ENCODE measurements at regions not wholly inside any gene's neighbourhood (a gene's known extent, or its start where the extent isn't known, plus 50 kb on each side); places are given as distances from the start of the nearest gene placed in this dataset.

DNA sequence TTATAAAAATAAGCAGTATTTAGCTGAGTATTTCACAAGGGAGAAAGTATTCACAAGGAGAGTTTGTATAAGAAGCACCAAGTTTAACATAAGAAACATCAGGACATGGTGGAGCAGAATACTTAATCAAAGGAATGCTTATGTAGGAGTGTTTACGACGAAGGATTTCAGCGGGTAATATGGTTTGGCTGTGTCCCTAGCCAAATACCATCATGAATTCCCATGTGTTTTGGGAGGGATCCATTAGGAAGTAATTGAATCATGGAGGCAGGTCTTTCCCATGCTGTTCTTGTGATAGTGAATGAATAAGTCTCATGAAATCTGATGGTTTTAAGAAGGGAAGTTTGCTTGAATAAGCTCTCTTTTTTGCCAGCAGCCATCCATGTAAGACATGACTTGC is 1099.1 kb upstream of the ADGRB3 start:
- Mint-ChIP-seq H3K36me3 (ENCODE audit: insufficient read depth, unreplicated experiment) (no peaks in the 10 kb centered on the region), H3K9me3 (ENCODE audit: low read depth, unreplicated experiment) (peaks cover 12% of the 10 kb centered on the region), H3K27ac (ENCODE audit: unreplicated experiment) (no peak overlapping the region), H3K27me3 (ENCODE audit: unreplicated experiment) (no peaks in the 10 kb centered on the region), H3K4me1 (ENCODE audit: low read depth, unreplicated experiment) (no peaks in the 10 kb centered on the region), H3K4me3 (ENCODE audit: low read depth, unreplicated experiment) (no peak overlapping the region)
- BruUV-seq (replicated peaks): no TSS peak
- TF ChIP-seq CTCF (IDR thresholded peaks at IDR 0.05; ENCODE audit: unreplicated experiment): no peak
- CTCF ChIA-PET: no interaction called here
- no peak for DNase-seq
- intact Hi-C loops (cut with micrococcal nuclease; ENCODE audit: unreplicated experiment): no loop called here

DNA sequence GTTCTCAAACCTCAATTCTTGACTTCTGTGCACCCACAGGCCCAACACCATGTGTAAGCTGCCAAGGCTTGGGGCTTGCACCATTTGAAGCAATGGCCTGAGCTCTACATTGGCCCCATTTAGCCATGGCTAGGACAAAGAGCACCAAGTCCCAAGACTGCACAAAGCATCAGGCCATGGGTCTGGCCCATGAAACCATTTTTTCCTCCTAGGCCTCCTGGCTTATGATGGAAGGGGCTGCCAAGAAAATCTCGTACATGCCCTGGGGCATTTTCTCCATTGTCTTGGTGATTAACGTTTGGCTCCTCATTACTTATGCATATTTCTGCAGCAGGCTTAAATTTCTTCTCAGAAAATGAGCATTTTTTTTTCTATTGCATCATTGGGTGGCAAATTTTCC is 1128.7 kb upstream of the ADGRB3 start:
- peaks cover 5% of the 10 kb centered on the region for H3K9me3 Mint-ChIP-seq (ENCODE audit: low read depth, unreplicated experiment)
- no peaks in the 10 kb centered on the region for H3K36me3 Mint-ChIP-seq (ENCODE audit: insufficient read depth, unreplicated experiment)
- TF ChIP-seq CTCF (IDR thresholded peaks at IDR 0.05; ENCODE audit: unreplicated experiment): no peak
- BruUV-seq (replicated peaks): no TSS peak
- H3K4me3 Mint-ChIP-seq (ENCODE audit: low read depth, unreplicated experiment): no peak overlapping the region
- CTCF ChIA-PET: no interaction called here
- no peaks in the 10 kb centered on the region for H3K4me1 Mint-ChIP-seq (ENCODE audit: low read depth, unreplicated experiment)
- intact Hi-C loops (cut with micrococcal nuclease; ENCODE audit: unreplicated experiment): no loop called here
- DNase-seq: no peak
- H3K27ac Mint-ChIP-seq (ENCODE audit: unreplicated experiment): no peak overlapping the region
- no peaks in the 10 kb centered on the region for H3K27me3 Mint-ChIP-seq (ENCODE audit: unreplicated experiment)

DNA sequence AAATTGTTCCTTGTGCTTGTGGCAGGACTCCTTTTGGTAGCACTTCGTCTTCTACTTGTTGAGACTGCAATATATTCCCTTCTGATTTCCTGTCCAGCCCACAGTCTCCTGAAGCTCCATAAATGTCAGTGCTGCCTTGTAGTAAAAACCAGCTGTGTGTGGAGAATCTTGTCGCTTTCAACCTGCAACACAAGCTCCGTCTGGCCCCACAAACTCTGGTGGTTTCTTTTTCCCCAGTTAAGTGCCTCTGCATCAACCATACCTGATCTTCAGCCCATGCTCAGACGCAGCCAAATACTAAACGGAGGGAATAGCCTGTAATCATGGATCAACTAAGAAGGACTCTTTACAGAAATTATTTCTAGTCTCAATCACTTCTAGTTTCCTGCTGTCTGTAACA is 1133.3 kb upstream of the ADGRB3 start:
- CTCF ChIA-PET: no interaction called here
- BruUV-seq (replicated peaks): no TSS peak
- intact Hi-C loops (cut with micrococcal nuclease; ENCODE audit: unreplicated experiment): no loop called here
- Mint-ChIP-seq H3K27me3 (ENCODE audit: unreplicated experiment) (no peaks in the 10 kb centered on the region), H3K9me3 (ENCODE audit: low read depth, unreplicated experiment) (peaks cover 9% of the 10 kb centered on the region), H3K36me3 (ENCODE audit: insufficient read depth, unreplicated experiment) (no peaks in the 10 kb centered on the region), H3K27ac (ENCODE audit: unreplicated experiment) (no peak overlapping the region), H3K4me3 (ENCODE audit: low read depth, unreplicated experiment) (no peak overlapping the region), H3K4me1 (ENCODE audit: low read depth, unreplicated experiment) (no peaks in the 10 kb centered on the region)
- no peak for DNase-seq
- TF ChIP-seq CTCF (IDR thresholded peaks at IDR 0.05; ENCODE audit: unreplicated experiment): no peak

- Mint-ChIP-seq H3K27me3 (ENCODE audit: unreplicated experiment) (no peaks in the 10 kb centered on the region), H3K9me3 (ENCODE audit: low read depth, unreplicated experiment) (peaks cover 12% of the 10 kb centered on the region), H3K4me1 (ENCODE audit: low read depth, unreplicated experiment) (no peaks in the 10 kb centered on the region), H3K27ac (ENCODE audit: unreplicated experiment) (no peak overlapping the region), H3K4me3 (ENCODE audit: low read depth, unreplicated experiment) (no peak overlapping the region), H3K36me3 (ENCODE audit: insufficient read depth, unreplicated experiment) (no peaks in the 10 kb centered on the region)
- DNase-seq: no peak
- BruUV-seq (replicated peaks): no TSS peak
- intact Hi-C loops (cut with micrococcal nuclease; ENCODE audit: unreplicated experiment): no loop called here
- CTCF ChIA-PET: no interaction called here
- TF ChIP-seq CTCF (IDR thresholded peaks at IDR 0.05; ENCODE audit: unreplicated experiment): no peak
Measured at GRCh38 chr6:67497749-67498148, 1137.3 kb upstream of the ADGRB3 start.

DNA sequence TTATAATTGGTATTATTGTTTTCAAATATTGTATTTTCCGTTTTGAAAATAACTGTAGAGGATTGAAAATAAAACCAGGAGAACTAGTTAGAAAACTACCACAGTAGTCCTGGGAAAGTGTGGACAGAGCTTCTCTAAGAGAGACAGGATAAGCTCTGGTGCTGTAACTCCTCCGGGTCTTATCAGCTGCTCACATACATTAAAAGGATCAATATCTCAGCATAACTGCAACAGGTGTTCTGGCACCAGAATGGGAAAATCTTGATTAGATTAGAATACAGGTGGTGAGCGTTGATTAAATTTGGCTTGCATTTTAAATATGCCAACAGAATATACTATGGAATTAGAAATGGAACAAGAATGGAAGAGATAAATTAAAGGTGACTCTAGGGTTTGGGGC is 1138.9 kb upstream of the ADGRB3 start:
- Mint-ChIP-seq H3K9me3 (ENCODE audit: low read depth, unreplicated experiment) (peaks cover 16% of the 10 kb centered on the region), H3K27ac (ENCODE audit: unreplicated experiment) (no peak overlapping the region), H3K4me1 (ENCODE audit: low read depth, unreplicated experiment) (no peaks in the 10 kb centered on the region), H3K36me3 (ENCODE audit: insufficient read depth, unreplicated experiment) (no peaks in the 10 kb centered on the region), H3K27me3 (ENCODE audit: unreplicated experiment) (no peaks in the 10 kb centered on the region), H3K4me3 (ENCODE audit: low read depth, unreplicated experiment) (no peak overlapping the region)
- no peak for TF ChIP-seq CTCF (IDR thresholded peaks at IDR 0.05; ENCODE audit: unreplicated experiment)
- DNase-seq: no peak
- CTCF ChIA-PET: no interaction called here
- BruUV-seq (replicated peaks): no TSS peak
- intact Hi-C loops (cut with micrococcal nuclease; ENCODE audit: unreplicated experiment): no loop called here

All from Calu3 (cell line).